Pancreas (tissue), 10 donors: ENCODE measurements at regions not wholly inside any gene's neighbourhood (a gene's known extent, or its start where the extent isn't known, plus 50 kb on each side); places are given as distances from the start of the nearest gene placed in this dataset.
"Not testable (repeated sequence)": the region's sequence is repeated elsewhere in the genome, so short reads cannot be mapped to it uniquely, and the experiment has no call there.

Experiments
- ATAC-seq, 4 donors: fragments of 200-7000 bp; cut with Tn5 transposase; one replicate each; pipeline versions ENCODE4 v1.8.0 to v1.9.1; 2020; ENCODE audit warnings: mild to moderate bottlenecking in 4 of 4, moderate library complexity in 4 of 4
- DNase-seq, 6 donors: peaks; one replicate each; pipeline ENCODE4 v3.0.0-alpha.2; 2020
- FAIRE-seq: peaks from 2 replicates; lab custom pipeline; 2012; peaks lifted over from hg19 to GRCh38; lab: Jason Lieb, UNC
- H3K27ac ChIP-seq, 4 donors: fragments of 200-600 bp; sonication (generic); 1 replicate in 3 of 4; 2 replicates in 1 of 4; pipeline versions ENCODE4 v1.5.0 to v1.8.0; 2020
- H3K27me3 ChIP-seq, 4 donors: fragments of 200-600 bp; one replicate each; pipeline ENCODE4 v1.8.0; 2021
- H3K36me3 ChIP-seq, 3 donors: fragments of 200-600 bp; sonication (generic) in 1 of 3; one replicate each; pipeline versions ENCODE4 v1.5.0 to v1.8.0; 2020 to 2021
- H3K4me1 ChIP-seq, 3 donors: fragments of 200-600 bp; one replicate each; pipeline ENCODE4 v1.8.0; 2021
- H3K4me3 ChIP-seq, 4 donors: fragments of 200-600 bp; sonication (generic) in 2 of 4; one replicate each; pipeline versions ENCODE4 v1.5.0 to v1.8.0; 2020 to 2021
- H3K9me3 ChIP-seq, 4 donors: fragments of 200-600 bp; one replicate each; pipeline ENCODE4 v1.8.0; 2021
- WGBS, 2 donors: extraction: QIAGEN DNeasy Blood & Tissue Kit; methylation state at CpG; one replicate each; pipeline ENCODE4 v1.1.7; 2013; 5-methylcytosine and 5-hydroxymethylcytosine counted together
- intact Hi-C, 3 donors: fragments of 100-400 bp; cut with DNase I; formaldehyde crosslinking; loops; one replicate each; pipeline versions ENCODE4 v1.11.1 to v1.14.2; 2022
- TF ChIP-seq, protein P1 (sequence below), 4 donors: fragments of 200-600 bp; sonication (generic) in 3 of 4; IDR thresholded peaks; one replicate each; pipeline versions ENCODE4 v1.5.0 to v1.8.0; 2021; ENCODE audit warnings: antibody characterized with exemption in 4 of 4
- donor health status: healthy with polysubstance abuse.
- donor health status: DM: no; HTN: no; CAD: no; lungs with moderate emphysema.
- donor health status: DM: no; HTN: no; CAD: no.
- donor health status: control.
- donor health status: control.
- donor health status: Bipolar disorder and iron deficiency.
- donor health status: DM: yes; HTN: yes; CAD: no.
- donor health status: DM: no; HTN: no; CAD: no.
- donor health status: DM: no; HTN: no; CAD: no.
- donor health status: DM: yes; HTN: yes; CAD: no.

DNA sequence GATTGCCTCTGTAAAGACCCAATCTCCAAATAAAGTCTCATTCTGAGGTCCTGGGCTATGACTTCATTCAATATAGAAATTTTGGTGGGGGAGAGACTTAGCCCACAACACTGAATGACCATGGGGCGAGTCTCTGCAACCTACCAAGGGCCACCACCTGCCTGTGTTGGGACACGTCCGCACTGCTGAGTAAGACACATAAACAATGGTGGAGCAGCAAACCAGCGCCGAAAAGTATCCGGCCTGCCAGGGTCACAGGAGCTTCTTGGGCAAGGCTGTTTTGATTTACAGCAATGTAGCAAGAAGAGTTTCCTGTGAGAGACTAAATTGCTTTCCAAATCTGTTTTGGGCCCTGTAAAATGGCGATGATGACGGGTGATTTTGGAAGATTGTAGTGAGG is 122.3 kb downstream of the SHANK2 start:
- no peaks in the 10 kb centered on the region for H3K36me3 ChIP-seq
- WGBS, 2 donors: 92 to 95% methylated on average over 8 of the region's 8 CpGs
- FAIRE-seq (no peak), ATAC-seq (no peak), DNase-seq (peak in 1 of 6 donors; percentile 29)
- TF ChIP-seq, protein P1, sequence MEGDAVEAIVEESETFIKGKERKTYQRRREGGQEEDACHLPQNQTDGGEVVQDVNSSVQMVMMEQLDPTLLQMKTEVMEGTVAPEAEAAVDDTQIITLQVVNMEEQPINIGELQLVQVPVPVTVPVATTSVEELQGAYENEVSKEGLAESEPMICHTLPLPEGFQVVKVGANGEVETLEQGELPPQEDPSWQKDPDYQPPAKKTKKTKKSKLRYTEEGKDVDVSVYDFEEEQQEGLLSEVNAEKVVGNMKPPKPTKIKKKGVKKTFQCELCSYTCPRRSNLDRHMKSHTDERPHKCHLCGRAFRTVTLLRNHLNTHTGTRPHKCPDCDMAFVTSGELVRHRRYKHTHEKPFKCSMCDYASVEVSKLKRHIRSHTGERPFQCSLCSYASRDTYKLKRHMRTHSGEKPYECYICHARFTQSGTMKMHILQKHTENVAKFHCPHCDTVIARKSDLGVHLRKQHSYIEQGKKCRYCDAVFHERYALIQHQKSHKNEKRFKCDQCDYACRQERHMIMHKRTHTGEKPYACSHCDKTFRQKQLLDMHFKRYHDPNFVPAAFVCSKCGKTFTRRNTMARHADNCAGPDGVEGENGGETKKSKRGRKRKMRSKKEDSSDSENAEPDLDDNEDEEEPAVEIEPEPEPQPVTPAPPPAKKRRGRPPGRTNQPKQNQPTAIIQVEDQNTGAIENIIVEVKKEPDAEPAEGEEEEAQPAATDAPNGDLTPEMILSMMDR (IDR thresholded peaks at IDR 0.05): no peak
- H3K4me1 ChIP-seq: no peaks in the 10 kb centered on the region
- intact Hi-C loops: no loop called here
- no peaks in the 10 kb centered on the region for H3K9me3 ChIP-seq
- H3K4me3 ChIP-seq: no peak overlapping the region
- H3K27ac ChIP-seq: no peak overlapping the region
- H3K27me3 ChIP-seq: no peaks in the 10 kb centered on the region

DNA sequence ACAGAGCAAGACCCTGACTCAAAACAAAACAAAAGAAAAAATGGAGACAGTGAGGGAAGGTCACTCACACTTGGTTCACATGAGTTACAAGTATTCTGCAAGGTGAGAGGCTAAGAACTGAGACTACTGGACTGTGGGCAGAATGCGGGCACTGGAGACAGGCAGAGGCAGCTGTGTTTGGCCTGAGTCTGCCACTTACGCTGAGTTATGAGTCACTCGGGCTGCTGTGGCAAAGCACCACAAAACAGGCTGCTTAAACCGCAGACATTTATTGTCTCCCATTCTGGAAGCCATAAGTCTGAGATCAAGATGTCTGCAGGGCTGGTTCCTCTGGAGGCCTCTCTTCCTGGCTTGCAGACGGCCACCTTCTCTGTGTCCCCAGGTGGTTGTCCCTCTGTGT is 122.8 kb downstream of the SHANK2 start:
- no peaks in the 10 kb centered on the region for H3K27me3 ChIP-seq
- TF ChIP-seq, protein P1 (IDR thresholded peaks at IDR 0.05): no peak
- H3K27ac ChIP-seq: no peak overlapping the region
- no peaks in the 10 kb centered on the region for H3K4me1 ChIP-seq
- no peak for ATAC-seq
- FAIRE-seq: no peak
- intact Hi-C loops: no loop called here
- no peaks in the 10 kb centered on the region for H3K36me3 ChIP-seq
- H3K9me3 ChIP-seq: no peaks in the 10 kb centered on the region
- no peak overlapping the region for H3K4me3 ChIP-seq
- 85% methylated on average over 5 of the region's 5 CpGs for WGBS, 2 donors
- DNase-seq: peak in 1 of 6 donors; percentile 11

DNA sequence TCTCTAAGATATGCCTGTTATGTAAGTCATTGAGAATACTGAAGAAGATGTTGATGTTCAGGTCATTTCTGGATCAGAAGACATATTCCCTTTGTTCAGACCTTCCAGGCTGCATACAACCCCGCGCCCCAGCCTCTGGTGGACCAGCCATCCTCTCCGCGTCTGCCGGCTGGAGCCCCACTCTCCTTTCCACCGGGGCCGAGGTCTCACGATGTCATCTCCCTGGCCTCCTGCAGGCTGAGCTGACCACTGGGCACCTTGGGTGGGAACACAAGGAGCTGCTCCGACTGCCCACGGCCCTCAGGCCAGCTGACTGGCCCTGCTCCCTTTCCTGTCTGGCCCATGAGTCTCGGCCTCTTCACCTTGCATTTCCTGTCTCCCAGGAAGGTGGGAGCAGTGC is 124.6 kb downstream of the SHANK2 start:
- ATAC-seq (no peak), FAIRE-seq (no peak)
- no peak overlapping the region for H3K27ac ChIP-seq

DNA sequence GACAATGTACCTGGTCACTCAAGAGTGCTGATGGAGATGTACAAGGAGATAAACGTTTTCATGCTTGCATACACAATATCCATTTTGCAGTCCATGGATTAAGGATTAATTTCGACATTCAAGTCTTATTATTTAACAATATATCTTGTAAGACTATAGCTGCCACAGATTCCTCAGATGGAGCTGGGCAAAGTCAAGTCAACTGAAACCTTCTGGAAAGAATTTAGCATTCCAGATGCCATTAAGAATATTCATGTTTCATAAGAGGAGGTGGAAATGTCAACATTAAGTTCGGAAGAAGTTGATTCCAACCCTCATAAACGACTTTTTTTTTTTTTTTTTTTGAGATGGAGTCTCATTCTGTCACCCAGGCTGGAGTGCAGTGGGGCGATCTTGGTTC is 126.0 kb downstream of the SHANK2 start:
- FAIRE-seq, H3K4me1 ChIP-seq, ATAC-seq, H3K27ac ChIP-seq, intact Hi-C loops, H3K4me3 ChIP-seq, H3K36me3 ChIP-seq, DNase-seq, H3K27me3 ChIP-seq, H3K9me3 ChIP-seq: not testable (repeated sequence)
- 65 to 77% methylated on average over 5 of the region's 5 CpGs for WGBS, 2 donors

More for the DNA sequence above, 124.6 kb downstream of the SHANK2 start:
- 91 to 96% methylated on average over 11 of the region's 11 CpGs for WGBS, 2 donors
- peak in 1 of 6 donors; percentile 25 for DNase-seq
- no peaks in the 10 kb centered on the region for H3K36me3 ChIP-seq
- no peaks in the 10 kb centered on the region for H3K27me3 ChIP-seq
- no peak overlapping the region for H3K4me3 ChIP-seq
- TF ChIP-seq, protein P1 (IDR thresholded peaks at IDR 0.05): no peak
- no peaks in the 10 kb centered on the region for H3K4me1 ChIP-seq
- no peaks in the 10 kb centered on the region for H3K9me3 ChIP-seq
- intact Hi-C loops: no loop called here

DNA sequence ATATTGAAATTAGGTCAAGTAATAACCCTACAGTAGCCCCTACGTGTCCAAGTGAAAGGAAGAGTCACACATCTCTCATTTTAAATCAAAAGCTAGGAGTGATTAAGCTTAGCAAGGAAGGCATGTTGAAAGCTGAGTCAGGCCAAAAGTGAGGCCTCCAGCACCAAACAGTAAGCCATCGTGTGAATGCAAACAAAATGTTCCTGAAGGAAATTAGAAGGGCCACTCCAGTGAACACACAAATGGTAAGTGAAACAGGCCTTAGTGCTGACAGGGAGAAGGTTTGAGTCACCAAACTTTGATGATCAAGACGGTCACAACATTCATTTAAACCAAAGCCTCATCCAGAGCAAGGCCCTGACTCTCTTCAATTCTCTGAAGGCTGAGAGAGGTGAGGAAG is 127.2 kb downstream of the SHANK2 start:
- 70 to 81% methylated on average over 3 of the region's 3 CpGs for WGBS, 2 donors

More for the DNA sequence above, 127.2 kb downstream of the SHANK2 start:
- TF ChIP-seq, protein P1 (IDR thresholded peaks at IDR 0.05): no peak
- no peak for FAIRE-seq
- Histone ChIP-seq H3K9me3 (no peaks in the 10 kb centered on the region), H3K27me3 (no peaks in the 10 kb centered on the region), H3K4me1 (no peaks in the 10 kb centered on the region), H3K27ac (no peak overlapping the region), H3K36me3 (no peaks in the 10 kb centered on the region), H3K4me3 (no peak overlapping the region)
- intact Hi-C loops: no loop called here
- no peak for DNase-seq
- no peak for ATAC-seq
